ENCODE measurements at regions not wholly inside any gene's neighbourhood (a gene's known extent, or its start where the extent isn't known, plus 50 kb on each side); places are given as distances from the start of the nearest gene placed in this dataset.
"Not testable (repeated sequence)": the region's sequence is repeated elsewhere in the genome, so short reads cannot be mapped to it uniquely, and the experiment has no call there.

GRCh38 chr1:223025190-223025734 lies 117.8 kb downstream of the TLR5 start:
- not testable (repeated sequence) for DNase-seq

- DNase-seq: not testable (repeated sequence)
These were observed 116.4 kb downstream of the TLR5 start for GRCh38 chr1:223026639-223027038.

GRCh38 chr1:223029985-223030769 lies 112.9 kb downstream of the TLR5 start:
- no peak for DNase-seq

GRCh38 chr1:223030871-223031400 lies 112.1 kb downstream of the TLR5 start:
- DNase-seq: no peak

GRCh38 chr1:223031733-223032601 lies 111.1 kb downstream of the TLR5 start:
- no peak for DNase-seq

- DNase-seq: no peak
These were observed 109.4 kb downstream of the TLR5 start for GRCh38 chr1:223033658-223034057.

- DNase-seq: no peak
These were observed 108.7 kb downstream of the TLR5 start for GRCh38 chr1:223034270-223034798.

GRCh38 chr1:223035724-223036478 lies 107.1 kb downstream of the TLR5 start:
- no peak for DNase-seq

- no peak for DNase-seq
These were observed 106.6 kb downstream of the TLR5 start for GRCh38 chr1:223036479-223036845.

GRCh38 chr1:223037845-223038244 lies 105.2 kb downstream of the TLR5 start:
- no peak for DNase-seq

- no peak for DNase-seq
These were observed 104.6 kb downstream of the TLR5 start for GRCh38 chr1:223038288-223039006.

GRCh38 chr1:223039990-223040389 lies 103.1 kb downstream of the TLR5 start:
- DNase-seq: no peak

- DNase-seq: no peak
These were observed 101.6 kb downstream of the TLR5 start for GRCh38 chr1:223041481-223041880.

GRCh38 chr1:223045164-223045957 lies 97.7 kb downstream of the TLR5 start:
- DNase-seq: no peak

GRCh38 chr1:223046011-223046410 lies 97.0 kb downstream of the TLR5 start:
- no peak for DNase-seq

GRCh38 chr1:223046463-223046862 lies 96.6 kb downstream of the TLR5 start:
- not testable (repeated sequence) for DNase-seq

- DNase-seq: no peak
These were observed 95.0 kb downstream of the TLR5 start for GRCh38 chr1:223048026-223048425.

GRCh38 chr1:223052462-223052861 lies 90.6 kb downstream of the TLR5 start:
- DNase-seq: no peak

- DNase-seq: no peak
These were observed 90.1 kb downstream of the TLR5 start for GRCh38 chr1:223052931-223053330.

- no peak for DNase-seq
These were observed 86.2 kb downstream of the TLR5 start for GRCh38 chr1:223056802-223057201.

- no peak for DNase-seq
These were observed 85.4 kb downstream of the TLR5 start for GRCh38 chr1:223057569-223058093.

All from stimulated activated CD4-positive, alpha-beta T cell treated with anti-CD3 and anti-CD28 coated beads, Interleukin-4, amount 100 ng/mL, for 4 hours (primary cell).